ENCODE measurements at regions not wholly inside any gene's neighbourhood (a gene's known extent, or its start where the extent isn't known, plus 50 kb on each side); places are given as distances from the start of the nearest gene placed in this dataset.
"Not testable (repeated sequence)": the region's sequence is repeated elsewhere in the genome, so short reads cannot be mapped to it uniquely, and the experiment has no call there.

DNA sequence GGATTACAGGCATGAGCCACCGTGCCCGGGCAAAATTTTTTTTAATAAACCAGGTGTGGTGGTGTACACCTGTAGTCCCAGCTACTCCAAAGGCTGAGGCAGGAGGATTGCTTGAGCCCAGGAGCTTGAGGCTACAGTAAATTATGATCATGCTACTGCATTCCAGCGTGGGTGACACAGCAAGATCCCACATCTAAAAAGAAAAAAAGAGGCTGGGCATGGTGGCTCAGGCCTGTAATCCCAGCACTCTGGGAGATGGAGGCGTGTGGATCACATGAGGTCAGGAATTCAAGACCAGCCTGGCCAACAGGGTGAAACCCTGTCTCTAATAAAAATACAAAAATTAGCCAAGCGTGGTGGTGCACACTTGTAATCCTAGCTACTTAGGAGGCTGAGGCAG is 125.6 kb downstream of the ZNF281 start:
- not testable (repeated sequence) for DNase-seq (ENCODE audit: low read depth in 2 of 3, low spot score in 1 of 3)

- DNase-seq (ENCODE audit: low read depth in 2 of 3, low spot score in 1 of 3): no peak
Observed at GRCh38 chr1:200282497-200283122, 127.2 kb downstream of the ZNF281 start.

DNA sequence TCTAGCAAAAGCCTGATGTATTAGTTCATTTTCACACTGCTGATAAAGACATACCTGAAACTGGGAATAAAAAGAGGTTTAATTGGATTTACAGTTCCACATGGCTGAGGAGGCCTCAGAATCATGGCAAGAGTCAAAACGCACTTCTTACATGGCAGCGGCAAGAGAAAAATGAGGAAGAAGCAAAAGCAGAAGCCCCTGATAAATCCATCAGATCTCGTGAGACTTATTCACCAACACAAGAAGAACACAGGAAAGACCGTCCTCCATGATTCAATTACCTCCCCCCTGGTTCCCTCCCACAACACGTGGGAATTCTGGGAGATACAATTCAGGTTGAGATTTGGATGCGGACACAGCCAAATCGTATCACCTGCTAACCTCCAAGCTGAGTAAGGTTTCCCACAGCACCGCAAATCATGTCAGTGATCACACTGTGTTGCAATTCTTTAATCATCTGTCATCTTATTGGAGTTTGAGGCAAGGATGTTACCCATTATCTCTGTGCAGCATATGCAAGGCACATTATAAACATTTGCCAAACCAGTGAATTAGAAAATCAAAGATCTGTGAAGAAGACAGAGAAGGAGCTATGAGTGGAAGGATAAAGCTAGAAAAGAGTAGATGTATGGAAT is 128.5 kb downstream of the ZNF281 start:
- DNase-seq (ENCODE audit: low read depth in 2 of 3, low spot score in 1 of 3): no peak

GRCh38 chr1:200279810-200280411 is 129.9 kb downstream of the ZNF281 start:
- peak in 1 of 3 donors; percentile 53 for DNase-seq (ENCODE audit: low read depth in 2 of 3, low spot score in 1 of 3)

DNA sequence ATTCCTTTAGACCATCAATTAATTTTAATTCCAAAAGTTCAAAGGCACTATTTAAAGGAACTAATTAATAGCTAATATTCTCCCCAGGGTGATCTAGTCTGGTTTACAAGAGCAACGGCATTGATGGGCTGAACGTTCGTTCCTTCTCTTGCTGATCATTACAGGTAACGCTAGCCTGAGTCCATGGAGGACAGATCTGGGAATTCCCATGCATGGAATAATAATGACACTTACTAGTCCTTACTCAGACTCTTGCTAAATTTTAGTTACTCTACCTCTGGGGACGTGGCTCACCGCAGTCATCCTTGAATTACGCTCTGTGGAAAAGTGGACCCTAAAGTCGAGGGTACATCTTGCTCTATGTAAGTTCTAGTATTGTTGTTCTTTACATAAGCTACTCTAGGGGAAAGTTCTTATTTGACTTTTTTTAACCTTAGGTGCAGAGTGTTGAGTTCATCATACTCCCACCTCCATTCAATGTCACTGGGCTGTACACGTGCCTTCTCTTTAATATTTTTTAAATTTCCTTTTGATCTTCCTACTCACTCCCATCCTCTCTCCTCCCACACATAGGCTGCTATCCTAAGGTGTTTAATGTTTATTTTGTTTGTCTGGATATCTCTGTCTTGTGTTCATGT is 133.9 kb downstream of the ZNF281 start:
- no peak for DNase-seq (ENCODE audit: low read depth in 2 of 3, low spot score in 1 of 3)

DNA sequence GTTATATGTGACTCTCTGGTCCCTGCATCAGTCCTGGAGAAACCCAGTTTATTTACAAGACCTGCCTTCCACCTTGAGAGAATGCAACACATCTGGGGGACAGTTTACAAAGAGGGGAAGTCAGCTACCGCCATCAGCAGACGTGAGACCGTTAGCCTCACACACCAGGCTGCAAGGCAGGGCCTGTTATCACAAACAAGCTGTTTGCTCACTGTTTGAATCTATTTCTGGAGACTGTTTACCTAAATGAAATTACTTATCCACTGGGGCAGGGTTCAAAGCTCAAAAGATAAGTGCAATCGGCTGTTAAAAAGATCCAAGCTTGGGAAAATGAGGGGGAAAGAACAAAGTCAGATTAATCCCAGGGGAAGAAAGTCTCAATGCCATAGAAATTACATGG is 134.4 kb downstream of the ZNF281 start:
- no peak for DNase-seq (ENCODE audit: low read depth in 2 of 3, low spot score in 1 of 3)

GRCh38 chr1:200274116-200274515 is 135.7 kb downstream of the ZNF281 start:
- DNase-seq (ENCODE audit: low read depth in 2 of 3, low spot score in 1 of 3): no peak

DNA sequence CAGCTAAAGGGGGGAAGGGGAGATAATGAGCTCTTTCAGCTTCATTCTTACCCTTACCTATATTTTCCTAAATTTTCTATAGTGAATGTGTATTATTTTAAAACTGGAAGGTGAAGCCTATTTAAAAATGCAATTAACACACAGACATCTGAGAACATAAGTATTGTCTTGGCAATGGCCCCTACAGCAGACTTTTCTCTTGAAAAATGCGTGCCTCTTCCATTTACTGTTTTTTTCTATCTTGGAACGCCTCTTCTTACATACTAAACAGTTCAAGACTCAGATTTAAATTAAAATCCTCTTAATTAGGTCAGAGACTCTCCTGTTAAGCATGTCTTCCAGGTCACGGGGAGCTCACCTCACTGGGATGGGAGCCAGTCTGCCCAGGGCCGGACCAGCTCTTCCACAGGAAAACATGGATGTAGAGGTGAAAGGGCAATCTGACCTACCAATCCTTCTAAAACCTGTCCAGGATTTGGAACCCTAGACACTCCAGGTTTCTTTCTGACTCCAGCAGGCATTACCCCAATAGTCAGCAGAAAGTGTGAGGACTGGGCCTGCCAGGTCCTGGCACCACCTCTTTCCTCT is 137.3 kb downstream of the ZNF281 start:
- no peak for DNase-seq (ENCODE audit: low read depth in 2 of 3, low spot score in 1 of 3)

GRCh38 chr1:200269256-200269655 is 140.6 kb downstream of the ZNF281 start:
- DNase-seq (ENCODE audit: low read depth in 2 of 3, low spot score in 1 of 3): no peak

DNA sequence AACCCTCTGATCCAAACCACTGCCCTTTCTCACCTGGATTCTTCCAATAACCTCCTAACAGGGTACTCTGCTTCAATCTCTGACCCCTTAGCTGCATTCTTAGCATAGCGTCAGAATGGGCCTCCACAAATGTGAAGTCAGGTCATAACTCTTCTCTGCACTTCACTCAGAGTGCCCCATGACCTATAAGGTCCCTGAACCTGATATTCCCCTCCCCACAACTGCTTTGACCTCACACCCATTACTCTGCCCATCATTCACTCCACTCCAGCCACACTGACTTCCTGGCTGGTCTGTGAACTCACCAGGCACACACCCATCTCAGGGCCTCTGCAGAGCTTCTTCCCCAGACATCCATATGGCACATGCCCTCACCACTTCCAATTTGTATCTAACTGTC is 141.9 kb downstream of the ZNF281 start:
- DNase-seq (ENCODE audit: low read depth in 2 of 3, low spot score in 1 of 3): no peak

- DNase-seq (ENCODE audit: low read depth in 2 of 3, low spot score in 1 of 3): no peak
Observed at GRCh38 chr1:200267458-200267857, 142.4 kb downstream of the ZNF281 start.

DNA sequence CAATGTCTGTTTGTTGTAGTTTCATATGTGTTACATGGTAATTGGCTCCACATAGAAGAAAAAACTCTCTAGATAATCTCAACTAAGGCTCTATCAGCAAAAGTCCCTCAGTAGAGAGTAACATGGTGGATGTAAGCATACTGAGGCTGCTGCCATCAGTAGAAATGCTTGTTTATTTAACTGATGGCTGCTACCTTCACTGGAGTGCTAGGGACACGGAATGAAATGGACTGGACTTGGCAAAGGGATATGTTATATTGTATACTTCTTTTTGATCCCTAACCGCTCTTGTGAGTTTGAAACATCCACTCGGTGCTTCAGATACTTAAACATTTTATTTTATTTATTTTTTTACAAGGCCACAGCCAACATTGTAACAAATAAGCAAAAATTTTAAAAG is 143.0 kb downstream of the ZNF281 start:
- no peak for DNase-seq (ENCODE audit: low read depth in 2 of 3, low spot score in 1 of 3)

GRCh38 chr1:200265881-200266280 is 144.0 kb downstream of the ZNF281 start:
- DNase-seq (ENCODE audit: low read depth in 2 of 3, low spot score in 1 of 3): no peak

DNA sequence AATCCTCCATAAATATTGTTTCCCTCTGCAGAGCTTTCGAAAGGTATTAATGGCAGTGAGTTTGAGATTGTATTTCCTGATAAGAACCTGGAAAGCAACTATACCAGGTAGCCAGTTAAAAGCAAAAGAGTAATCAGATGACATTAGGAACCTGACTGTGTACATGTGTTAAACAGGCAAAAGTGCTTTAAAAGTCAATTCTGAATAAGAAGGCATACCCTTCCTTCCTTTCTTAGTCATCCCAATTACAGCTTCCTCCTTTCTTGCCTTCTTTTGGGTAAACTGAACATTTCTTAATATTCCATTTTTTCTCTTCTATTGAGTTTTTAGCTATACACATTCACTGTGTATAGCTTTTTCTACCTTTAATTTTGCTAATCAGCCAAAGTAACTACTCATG is 144.7 kb downstream of the ZNF281 start:
- no peak for DNase-seq (ENCODE audit: low read depth in 2 of 3, low spot score in 1 of 3)

- DNase-seq (ENCODE audit: low read depth in 2 of 3, low spot score in 1 of 3): no peak
Observed at GRCh38 chr1:200263203-200263602, 146.6 kb downstream of the ZNF281 start.

DNA sequence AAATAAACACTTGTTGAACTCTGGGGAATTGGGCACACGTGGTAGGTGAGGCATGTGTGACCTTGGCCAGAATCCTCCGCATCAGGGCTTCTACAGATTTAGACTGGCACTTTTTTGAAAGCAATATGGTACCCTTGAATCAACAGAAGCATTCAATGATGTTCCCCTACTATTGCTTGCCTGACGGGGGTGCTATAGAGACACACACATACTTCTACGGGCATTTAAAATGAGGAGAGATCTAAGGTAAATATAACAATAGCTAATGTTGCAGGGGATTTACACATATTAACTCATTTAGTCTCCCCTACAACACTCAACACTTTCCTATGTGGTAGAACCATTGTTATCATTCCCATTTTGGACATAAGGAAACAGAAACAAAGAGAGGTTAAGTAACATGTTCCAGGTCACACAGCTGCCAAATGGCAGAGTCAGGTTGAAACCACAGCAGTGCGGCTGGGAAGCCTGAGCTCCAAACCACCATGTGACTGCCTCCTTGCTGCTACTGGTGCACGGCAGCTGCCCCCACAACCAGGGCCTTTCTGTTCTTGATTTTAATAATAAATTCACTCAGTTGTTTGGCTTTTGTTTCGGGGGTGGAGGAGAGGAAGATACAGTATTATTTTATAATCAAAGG is 147.4 kb downstream of the ZNF281 start:
- DNase-seq (ENCODE audit: low read depth in 2 of 3, low spot score in 1 of 3): peak in 1 of 3 donors; percentile 32

DNA sequence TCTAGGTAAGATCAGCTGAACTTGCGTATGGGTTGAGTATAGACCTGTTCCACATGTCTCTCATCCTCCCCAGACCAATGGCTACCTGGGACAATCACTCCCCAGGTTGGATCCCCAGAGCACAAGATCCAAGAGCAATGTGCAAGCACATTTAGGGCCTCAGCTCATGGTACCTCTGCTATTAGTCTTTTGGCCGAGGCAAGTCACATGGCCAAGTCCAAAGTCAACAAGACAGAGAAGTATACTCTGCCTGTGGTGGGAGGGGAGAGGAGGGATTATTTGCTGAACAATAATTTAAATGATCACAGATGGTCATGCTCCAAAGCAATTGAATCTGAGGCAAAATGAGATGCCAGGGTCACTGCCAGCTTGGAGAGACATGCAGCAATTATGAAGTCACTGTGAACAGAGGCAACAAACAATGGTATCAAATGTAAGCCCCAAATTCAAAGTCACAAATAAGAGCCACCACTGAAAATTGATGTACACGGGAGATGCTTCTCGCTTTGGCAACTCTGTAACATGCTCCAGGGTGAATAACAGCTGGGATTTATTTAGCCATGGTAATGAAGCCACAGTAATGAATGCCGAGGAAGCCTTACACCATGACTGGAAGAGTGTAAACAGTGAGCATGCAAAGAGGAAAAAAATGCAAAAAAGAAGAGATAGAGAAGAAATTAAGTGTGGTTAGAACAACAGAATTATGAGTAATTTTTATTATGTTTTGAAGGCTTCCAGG is 149.1 kb downstream of the ZNF281 start:
- no peak for DNase-seq (ENCODE audit: low read depth in 2 of 3, low spot score in 1 of 3)

- DNase-seq (ENCODE audit: low read depth in 2 of 3, low spot score in 1 of 3): no peak
Observed at GRCh38 chr1:200258447-200259375, 151.1 kb downstream of the ZNF281 start.

DNA sequence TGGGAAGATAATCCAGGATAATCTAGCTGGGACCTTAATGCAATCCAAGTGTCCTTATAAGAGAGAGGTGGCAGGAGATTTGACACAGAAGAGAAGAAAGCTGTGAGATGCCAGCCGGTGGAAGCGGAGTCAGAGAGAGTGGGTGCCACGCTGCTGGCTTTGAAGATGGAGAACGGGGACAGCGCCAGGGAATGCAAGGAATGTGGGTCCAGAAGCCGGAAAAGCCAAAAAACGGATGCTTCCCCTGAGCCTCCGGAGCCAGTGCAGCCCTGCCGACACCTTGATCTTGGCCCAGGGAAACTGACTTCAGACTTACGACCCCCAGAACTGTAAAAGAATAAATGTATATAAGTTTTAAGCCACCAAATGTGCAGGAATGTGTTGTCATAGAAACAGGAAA is 152.6 kb downstream of the ZNF281 start:
- DNase-seq (ENCODE audit: low read depth in 2 of 3, low spot score in 1 of 3): no peak

- DNase-seq (ENCODE audit: low read depth in 2 of 3, low spot score in 1 of 3): not testable (repeated sequence)
Observed at GRCh38 chr1:200254602-200255001, 155.2 kb downstream of the ZNF281 start.
